ENCODE measurements at regions not wholly inside any gene's neighbourhood (a gene's known extent, or its start where the extent isn't known, plus 50 kb on each side); places are given as distances from the start of the nearest gene placed in this dataset.
"Not testable (repeated sequence)": the region's sequence is repeated elsewhere in the genome, so short reads cannot be mapped to it uniquely, and the experiment has no call there.

DNA sequence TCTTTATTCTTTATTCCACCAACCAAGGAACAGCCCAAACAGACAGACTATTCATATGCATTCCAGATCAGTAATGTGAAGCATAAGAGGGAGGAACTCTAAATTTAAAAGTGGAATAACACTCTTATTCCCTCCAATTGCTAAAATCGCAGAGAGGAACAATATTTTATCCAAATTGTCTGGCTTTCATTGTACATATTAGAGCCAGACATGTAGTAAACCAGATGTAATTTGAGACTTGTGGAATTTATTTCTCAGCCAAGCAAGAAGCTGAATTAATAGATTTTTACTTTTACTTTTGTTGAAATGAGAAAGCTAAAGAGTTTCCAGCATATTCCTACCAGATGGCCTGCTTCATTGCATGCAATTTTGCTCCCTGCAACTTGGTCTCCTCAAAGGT lies 674.6 kb upstream of the SLIT2 start:
- no peak for DNase-seq

DNA sequence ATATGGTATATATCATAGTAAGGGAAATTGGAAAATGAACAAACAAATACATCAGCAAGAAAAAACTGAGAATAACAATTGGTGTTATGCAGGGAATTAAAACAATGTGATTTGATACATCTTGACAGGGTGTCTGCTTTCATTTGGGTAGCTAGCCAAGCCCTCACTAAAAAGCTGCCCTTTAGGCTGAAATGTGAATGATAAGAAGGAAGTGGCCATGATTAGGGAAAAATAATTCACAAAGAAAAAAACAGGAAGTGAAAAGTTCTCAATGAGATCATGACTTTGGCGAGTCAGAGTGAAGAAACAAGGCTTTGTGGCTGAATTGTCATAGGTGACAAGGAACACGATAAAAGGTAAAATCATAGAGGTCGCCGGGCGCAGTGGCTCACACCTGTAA lies 675.8 kb upstream of the SLIT2 start:
- DNase-seq: no peak

DNA sequence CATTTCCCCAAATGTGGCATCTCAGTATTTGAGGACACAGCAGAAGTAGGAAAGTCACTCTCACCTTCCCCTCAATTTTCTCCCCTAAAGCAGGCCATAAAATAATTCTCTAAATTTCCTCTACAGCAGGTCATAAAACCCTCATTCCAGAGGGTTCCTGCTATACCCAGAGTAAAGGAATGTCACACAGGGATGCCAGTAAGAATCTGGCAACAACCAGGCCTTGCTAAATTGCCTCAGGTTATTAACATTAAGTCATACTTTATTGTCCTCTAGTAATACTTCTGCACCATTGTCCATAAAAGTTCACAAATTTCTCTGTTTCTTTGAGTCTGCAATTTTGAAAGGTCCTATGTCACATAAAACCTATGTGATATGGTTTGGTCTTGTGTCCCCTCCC lies 685.7 kb upstream of the SLIT2 start:
- no peak for DNase-seq

DNA sequence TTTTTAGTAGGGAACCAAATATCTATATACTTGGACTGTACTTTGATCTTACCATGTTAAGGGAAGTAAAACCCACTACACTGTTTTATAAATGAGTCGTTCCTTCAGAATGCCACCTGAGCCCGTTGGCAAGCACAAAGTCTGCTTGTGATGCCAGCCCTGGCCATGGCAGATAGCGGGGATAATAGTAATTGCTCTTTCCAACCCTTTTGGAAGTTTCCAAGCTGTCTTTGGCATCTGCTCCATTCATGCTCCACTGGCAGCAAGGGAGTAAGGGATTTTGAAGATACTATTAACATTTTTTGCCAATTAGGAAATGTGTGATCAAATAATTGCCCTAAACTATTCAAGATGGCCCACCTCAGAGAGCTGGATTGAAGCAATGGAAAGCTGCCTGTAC lies 689.2 kb upstream of the SLIT2 start:
- no peak for DNase-seq

DNA sequence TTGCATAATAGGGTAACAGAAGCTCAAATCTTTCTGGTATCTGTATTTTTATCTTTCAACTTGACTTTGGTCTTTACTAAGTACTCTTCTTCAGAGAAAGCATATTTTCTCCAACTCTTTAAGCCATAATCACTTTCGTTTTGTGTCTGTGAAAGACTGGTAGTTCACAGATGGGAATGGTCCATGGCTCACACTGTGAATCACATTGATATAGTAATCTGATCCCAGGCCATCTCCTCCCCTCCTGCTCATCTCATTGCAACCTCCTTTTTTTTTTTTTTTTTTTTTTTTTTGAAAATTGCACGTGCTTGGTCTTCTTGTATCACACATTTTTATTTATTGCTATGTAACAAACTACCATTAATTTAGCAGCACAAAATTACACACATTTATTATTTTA lies 694.5 kb upstream of the SLIT2 start:
- DNase-seq: no peak

DNA sequence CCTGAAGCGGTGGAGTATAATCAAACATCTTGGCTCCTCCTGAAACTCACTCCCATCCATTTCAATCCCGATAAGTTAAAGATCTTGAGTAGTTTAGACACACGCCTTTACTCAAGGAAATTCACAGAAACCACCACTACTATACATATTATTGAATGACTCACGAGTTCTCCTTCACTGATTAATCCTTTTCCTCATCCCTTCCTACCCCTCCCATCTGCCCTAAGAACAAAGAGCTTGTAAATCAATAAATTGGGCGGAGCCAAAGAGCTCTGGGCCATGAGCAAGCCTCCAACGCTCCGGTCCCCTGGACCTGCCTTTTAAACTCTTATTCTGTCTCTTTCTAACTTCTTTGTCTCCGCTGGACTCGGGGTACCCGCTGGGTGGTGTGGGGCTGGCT lies 695.4 kb upstream of the SLIT2 start:
- not testable (repeated sequence) for DNase-seq

DNA sequence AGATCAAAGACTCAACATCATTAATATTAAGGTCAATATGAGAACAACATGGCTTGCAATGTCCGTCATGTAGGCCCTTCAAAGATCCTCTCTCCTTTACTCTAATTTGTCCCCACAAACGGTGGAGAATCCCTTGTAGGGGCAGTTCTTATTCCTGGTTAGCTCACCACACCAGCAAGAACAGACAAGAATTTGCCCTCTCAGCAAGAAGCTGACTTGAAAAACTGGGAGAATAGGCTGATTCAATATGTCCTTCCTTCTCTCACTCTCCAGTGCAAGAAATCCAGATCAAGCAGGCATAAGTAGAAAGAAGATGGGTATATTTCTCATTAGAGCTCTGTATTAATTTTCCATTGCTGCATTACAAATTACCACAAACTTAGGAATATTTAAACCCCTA lies 704.2 kb upstream of the SLIT2 start:
- DNase-seq: no peak

DNA sequence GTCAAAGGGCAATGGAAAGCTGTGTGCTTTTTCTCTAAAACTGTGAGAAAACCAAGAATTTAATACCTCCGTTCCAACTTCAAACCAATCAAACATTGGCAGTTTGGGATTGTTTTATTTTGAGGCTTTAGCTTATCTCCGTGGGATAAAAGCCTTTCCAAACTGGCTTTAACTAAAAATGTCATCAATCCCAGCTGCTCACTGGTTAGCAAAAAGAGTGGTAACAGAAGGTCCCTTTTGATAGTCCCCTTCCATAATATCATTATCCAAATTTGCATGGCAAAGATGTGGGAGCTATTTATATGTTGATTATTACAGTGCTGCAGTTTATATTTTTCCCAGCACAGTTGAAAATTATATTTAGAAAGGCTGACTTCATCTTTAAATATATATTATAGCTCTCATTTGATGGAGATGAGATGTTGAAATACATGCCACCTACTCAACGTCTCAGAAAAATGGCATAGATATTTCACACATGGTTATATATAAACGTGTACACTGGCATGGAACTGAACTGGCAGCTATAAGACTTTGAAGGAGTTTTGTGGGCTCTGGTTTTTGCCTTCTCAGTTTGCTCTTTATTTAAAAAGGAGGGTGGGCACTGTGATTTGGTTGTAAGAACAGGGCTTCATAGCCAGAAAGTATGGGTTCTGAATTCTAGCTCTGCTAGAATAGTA lies 707.1 kb upstream of the SLIT2 start:
- DNase-seq: no peak

DNA sequence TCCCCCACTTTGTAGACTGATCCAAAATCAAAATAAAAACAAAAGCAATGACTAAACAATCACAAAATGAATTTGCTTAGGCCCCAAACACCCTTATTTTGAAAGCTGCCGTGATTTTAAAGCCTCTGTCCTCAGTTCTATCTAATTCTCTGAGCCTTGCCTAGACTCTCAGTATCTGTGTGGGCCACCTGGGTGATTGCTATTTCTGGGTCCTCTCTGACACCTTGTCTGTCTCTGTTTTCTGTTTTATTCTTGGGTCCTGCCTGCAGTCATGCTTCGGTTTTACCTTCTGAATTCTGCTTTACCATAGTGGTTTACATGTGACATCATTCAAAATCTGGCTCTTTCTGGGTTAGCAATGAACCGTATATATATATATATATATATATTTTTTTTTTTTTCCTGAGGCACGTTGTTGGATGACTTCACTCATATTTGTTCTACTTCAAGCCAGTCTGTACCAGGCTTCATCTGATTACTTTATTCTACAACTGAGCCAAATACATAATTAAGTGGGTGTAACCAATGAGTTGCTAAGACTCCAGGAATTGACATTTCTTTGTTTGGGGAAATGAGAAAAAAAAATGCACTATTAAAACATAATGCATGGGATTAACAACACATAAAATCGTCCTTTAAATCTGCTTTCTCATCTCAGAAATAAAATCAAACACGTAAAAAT lies 710.7 kb upstream of the SLIT2 start:
- DNase-seq: no peak

DNA sequence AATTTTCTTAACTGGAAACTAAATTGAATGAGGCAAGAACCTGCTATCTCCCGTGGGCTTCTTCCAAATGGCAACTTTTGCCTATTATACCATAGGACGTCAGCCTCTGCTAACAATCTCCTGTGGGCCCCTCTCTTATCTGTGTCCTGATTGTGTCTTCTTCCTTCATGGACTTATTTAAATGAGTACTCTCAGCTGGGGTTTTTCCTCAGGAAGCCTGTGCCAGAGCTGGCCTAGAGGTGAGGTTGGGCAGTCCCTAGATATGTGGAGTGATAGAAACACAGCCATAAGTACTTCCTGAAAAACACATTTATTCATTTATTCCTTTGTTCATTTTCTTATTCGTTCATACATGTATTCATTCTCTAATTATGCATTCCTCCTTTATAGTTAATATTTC lies 712.5 kb upstream of the SLIT2 start:
- no peak for DNase-seq

DNA sequence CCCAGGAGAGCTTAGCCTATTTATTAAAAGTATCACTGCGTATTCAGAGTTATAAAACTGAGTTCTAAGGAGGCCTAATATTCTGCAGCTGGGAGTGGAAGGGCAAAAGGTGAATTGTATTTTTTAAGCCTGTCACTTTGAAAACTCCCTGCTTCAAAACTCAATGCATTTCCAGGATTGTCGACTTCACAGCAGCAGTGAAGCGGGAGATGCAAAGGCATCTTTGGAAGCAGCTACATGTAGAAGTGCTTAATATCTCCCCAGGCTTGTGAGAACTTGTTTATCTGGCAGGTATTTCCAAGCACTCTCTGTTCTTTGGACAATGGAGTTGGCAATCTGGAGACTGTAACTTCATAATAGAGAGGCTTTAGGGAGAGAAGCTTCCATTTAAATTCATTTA lies 717.5 kb upstream of the SLIT2 start:
- no peak for DNase-seq

DNA sequence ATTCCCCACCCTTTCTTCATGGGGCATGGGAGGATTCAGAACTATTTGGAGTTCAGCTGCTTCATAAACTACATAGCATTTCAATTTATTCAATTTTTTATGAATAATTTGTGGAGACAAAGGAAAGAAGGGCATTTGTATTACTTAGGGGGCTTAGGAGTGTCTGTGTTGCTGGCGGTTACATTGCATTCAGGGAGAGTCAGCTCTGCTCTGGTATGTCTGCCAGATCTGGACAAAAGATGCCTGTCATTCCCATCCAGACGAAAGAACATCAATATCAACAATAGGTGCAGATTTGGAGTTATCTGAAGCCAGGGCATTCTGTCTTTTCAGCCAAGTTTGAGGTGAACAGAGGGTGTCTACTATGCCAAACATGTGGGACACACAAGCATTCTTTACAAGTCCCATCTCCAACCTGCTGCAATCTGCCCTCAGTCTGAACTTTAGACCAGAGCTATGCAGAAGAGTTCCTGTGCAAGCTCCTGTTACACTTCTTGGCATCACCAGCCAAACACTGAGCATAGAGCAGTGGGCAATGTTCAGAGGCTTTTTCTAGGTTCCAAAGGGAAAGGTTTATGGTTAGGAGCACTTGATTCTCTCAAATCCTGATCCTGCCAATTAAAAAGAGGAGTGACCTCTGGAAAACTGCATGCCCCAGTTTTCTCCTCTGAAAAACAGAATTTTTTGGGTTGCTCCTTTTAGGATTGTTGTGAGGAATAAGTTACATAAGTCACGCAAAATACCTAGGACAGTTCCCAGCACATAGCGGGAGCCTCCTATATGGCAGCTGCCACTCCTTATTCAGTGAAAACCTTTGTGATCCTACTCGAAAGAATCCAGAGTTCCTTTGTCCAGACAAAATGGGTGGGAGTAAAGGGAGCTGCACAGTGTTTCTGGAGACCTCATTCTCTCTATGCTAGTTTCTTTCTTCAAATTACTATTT lies 719.5 kb upstream of the SLIT2 start:
- DNase-seq: no peak

DNA sequence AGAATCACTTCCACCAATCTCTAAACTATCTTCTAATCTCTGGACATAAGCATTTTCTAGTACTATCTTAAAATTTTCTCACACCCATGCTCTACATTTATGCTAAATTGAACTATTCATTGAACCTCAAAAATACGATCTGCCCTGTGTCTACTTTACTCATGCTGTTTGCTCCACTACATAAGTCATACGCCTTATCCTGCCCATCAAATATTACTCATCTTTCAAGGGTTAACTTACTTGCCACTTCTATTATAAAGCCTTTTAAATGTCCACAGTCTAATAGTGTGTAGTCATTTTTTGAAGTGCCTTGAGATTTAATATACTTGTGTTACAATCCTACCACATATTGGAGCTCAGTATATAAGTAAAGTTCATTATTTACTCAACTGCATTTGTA lies 727.7 kb upstream of the SLIT2 start:
- no peak for DNase-seq

DNA sequence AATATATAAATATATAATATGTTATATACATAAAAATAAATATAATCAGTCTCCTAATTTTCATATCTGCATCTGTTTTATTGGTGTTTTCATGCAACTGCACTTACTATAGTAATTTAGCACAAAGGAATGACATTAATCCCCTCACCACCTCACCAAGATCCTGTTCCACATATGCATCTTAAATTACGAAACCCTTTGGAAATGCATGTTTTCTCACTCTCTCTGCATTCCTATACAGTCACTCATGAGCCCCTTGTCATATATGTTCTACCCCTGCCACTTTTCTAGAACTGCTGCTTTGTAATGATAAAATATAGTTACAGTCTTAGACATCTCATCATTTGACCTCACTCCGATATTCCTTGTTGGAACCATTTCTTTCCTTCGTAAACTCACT lies 728.7 kb upstream of the SLIT2 start:
- no peak for DNase-seq

DNA sequence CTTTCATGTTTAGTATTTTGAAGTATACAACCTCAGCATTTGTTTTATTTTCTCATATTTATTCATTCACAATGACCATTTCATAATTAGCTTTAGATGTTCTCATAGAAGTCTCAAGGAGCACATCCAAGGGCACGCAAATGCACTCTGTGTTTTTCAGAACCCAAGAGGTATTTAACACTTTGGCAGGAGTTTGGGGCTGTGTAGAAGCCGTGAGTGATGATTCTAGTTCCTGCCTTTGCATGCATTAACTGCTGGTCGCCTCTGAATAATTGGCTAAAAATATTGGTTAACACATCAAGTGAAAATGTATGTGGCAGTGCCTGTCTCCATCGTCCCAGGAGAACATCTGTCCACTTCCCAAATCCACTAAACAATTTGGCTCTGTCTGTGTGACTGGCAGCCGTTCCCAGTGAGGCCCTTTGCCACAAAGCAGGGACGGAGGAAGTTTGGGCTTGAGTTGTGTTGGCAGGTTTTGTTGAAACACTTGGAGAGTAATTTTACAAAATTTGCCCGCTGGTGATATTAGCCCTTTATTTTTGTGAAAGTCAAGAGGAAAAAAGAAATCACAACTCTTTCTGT lies 730.7 kb upstream of the SLIT2 start:
- no peak for DNase-seq

DNA sequence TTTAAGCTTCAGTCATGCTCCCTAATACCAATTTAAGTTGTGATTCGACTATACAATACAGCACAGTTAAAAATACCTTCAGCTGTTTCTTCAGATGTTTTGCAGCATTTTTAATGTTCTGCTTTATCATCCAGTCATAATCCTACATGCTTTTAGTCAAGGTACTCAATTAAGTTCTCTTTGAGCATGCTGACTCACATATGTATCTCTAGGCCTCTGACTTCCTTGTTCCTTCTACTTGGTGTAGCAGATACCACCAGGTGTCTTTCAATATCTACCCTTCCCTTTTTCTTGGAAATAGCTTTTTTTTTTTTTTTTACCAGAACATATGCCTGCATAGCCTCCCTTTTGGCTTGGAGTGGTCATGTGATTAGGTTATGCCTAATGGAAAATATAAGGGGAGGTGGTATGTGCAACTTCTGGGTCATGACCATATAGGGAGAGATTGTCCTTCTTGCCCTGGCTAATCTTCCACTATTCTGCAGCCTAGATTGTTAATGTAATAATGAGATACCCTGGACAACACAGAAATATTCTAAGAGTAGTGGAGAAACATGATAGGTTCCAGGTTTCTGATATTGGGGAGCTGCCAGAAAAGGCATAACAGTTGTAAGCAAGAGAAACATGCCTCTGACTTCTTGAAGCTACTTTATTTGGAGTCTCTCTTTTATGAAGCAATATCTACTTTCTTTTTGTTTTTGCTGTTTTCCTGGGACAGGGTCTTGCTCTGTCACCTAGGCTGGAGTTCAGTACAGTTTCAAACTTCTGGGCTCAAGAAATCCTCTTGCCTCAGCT lies 737.2 kb upstream of the SLIT2 start:
- DNase-seq: no peak

DNA sequence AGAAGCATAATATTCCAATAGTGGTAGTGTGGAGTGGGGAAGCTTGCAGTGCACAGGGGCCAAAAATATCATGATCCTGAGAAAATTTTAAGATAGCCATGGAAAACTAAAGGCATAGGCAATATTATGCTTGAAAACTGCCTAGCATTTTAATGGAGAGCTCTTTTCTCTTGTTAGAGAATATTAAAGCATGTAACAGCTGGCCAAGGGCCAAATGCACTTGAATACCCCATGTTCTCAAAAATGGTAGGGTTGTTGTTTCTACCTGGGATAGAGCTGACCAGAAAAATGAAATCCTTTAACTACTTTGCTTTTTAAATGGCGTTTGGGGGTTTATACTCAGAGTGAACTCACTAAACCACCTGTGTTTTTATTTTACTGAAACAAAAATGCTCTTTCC lies 739.6 kb upstream of the SLIT2 start:
- DNase-seq: no peak

DNA sequence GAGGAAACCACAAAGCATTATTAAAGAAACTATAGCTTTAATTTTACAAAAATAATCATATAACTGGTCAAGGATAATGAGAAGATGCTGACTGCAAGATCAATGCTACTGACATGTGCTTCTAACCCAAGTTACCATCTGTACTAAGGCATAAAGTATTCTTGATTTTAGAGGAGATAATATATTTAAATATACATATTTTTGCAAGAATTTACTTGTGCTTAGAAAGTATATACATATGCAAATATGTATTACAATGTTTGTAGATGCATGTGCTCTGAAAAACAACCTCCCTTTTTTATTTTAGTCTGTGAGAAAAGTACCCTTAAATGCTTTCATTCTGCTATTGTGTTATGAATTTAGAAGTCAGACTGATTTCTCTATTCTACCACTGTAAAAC lies 740.7 kb upstream of the SLIT2 start:
- DNase-seq: no peak

DNA sequence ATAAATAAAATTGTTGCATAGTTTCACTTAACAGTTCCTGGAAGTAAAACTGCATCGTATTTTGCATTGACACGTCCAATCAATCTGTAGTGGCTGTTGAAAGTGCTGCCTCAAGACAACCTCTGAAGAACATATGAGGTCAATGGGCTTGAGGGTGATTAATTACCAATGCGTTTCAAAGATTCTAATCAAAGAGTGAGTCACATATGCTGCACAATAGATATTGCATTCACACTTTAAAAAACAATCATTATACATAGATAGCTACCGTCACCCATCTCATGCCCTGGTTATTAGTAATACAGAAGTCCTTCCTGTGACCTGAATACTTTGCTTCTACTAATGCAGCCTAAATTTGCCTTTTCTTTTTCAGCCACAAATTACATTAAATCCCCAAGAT lies 743.3 kb upstream of the SLIT2 start:
- DNase-seq: no peak

DNA sequence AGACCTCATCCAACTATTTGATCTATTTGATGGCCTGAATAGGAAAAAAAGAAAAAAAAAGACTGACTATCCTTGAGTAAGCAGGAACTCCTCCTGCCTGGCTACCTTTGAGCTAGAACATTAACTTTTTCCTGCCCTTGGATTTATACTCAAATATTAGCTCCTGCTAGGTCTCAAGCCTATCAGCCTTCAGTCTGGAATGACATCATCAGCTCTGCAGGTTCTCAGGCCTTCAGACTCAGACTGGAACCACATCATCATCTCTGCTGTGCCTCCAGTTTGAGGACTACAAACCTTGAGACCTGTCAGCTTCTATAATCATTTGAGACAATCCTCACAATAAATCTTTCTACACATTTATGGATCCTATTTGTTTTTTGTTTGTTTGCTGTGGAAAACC lies 754.0 kb upstream of the SLIT2 start:
- no peak for DNase-seq

DNA sequence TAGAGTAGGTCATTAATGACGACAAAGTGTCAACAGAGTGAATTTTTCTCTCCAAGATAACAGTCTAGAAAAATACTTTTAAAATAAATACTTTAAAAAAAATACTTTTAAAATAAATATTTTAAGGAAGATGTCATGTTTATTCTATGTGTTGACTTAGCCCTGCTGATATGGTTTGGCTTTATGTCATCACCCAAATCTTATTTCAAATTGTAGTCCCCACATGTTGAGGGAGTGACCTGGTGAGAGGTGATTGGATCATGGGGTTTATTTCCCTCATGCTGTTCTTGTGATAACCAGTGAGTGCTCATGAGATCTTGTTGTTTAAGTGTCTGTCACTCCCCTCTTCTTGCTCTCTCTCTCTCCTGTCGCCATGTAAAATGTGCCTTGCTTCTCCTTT lies 754.9 kb upstream of the SLIT2 start:
- DNase-seq: no peak

DNA sequence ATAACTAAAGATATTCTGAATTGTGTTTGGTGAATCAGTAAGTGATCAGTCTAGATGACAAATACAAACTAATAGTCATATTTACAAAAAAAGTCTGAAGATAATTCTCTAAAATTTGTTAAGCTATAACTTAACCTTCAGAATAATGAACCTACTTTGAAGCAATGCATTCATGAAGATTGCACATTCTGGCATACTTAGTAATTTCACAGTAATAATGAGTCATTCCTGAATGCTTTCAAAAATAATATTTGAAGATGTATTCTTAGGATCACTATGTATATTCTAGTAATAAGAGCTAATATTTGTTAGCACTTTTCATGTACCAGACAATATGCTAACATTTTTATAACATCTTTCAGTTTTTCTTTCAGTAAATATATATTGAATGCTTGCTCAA lies 756.7 kb upstream of the SLIT2 start:
- DNase-seq: no peak

DNA sequence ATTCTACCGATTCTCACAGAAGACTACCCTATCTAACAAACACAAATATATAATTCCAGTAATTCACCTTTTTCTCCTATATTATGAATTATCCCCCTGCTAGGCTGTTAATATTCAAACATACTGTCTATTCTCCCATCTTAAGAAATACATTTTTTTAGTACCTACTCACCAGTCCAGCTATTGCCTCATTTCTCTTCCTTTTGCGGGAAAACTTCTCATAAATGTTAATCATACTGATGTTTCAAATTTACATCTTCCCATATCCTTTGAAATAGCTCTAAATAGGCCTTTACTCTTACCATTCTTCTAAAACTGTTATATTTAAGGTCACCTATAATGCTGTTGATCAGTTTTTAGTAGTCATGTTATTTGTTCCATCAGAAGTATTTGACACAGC lies 759.1 kb upstream of the SLIT2 start:
- DNase-seq: no peak
